GM13976 (cell line): ENCODE measurements at regions not wholly inside any gene's neighbourhood (a gene's known extent, or its start where the extent isn't known, plus 50 kb on each side); places are given as distances from the start of the nearest gene placed in this dataset.

ENCODE experiments used
- DNase-seq: peaks from one replicate; pipeline ENCODE4 v3.0.0; 2012; ENCODE audit warnings: low spot score
- CTCF ChIP-seq: IDR thresholded peaks from 2 replicates; pipeline ENCODE4 v1.5.1; 2012; ENCODE audit warnings: borderline replicate concordance, mild to moderate bottlenecking; ENCODE audit not compliant: insufficient read depth; ENCODE audit errors: extremely low read depth, missing control alignments, control extremely low read depth
- in situ Hi-C: fragments of 300-500 bp; cut with MboI; formaldehyde crosslinking; loops from one replicate; pipeline ENCODE4 v1.12.0; 2022; ENCODE audit warnings: low sequenced_read_pairs, mixed read lengths, inconsistent platforms; ENCODE audit not compliant: unreplicated experiment

- TF ChIP-seq CTCF: no peak
- no peak for DNase-seq
- in situ Hi-C loops: no loop called here
Observed at GRCh38 chr4:60737858-60738257, 462.3 kb upstream of the ADGRL3 start.

GRCh38 chr4:60743654-60744053, 456.5 kb upstream of the ADGRL3 start:
- in situ Hi-C loops: no loop called here
- no peak for TF ChIP-seq CTCF
- no peak for DNase-seq

GRCh38 chr4:60744767-60745166, 455.4 kb upstream of the ADGRL3 start:
- DNase-seq: no peak

GRCh38 chr4:60745800-60746571, 454.1 kb upstream of the ADGRL3 start:
- no peak for DNase-seq
- no peak for TF ChIP-seq CTCF
- in situ Hi-C loops: no loop called here

More at GRCh38 chr4:60744767-60745166, 455.4 kb upstream of the ADGRL3 start:
- TF ChIP-seq CTCF: no peak
- in situ Hi-C loops: no loop called here

- TF ChIP-seq CTCF: no peak
- in situ Hi-C loops: no loop called here
- DNase-seq: no peak
Observed at GRCh38 chr4:60750962-60751361, 449.2 kb upstream of the ADGRL3 start.

GRCh38 chr4:60757986-60758680, 442.0 kb upstream of the ADGRL3 start:
- in situ Hi-C loops: no loop called here

More at GRCh38 chr4:60757986-60758680, 442.0 kb upstream of the ADGRL3 start:
- no peak for DNase-seq
- TF ChIP-seq CTCF: no peak
